TTC549 (cell line): ENCODE measurements at regions not wholly inside any gene's neighbourhood (a gene's known extent, or its start where the extent isn't known, plus 50 kb on each side); places are given as distances from the start of the nearest gene placed in this dataset.
"Not testable (repeated sequence)": the region's sequence is repeated elsewhere in the genome, so short reads cannot be mapped to it uniquely, and the experiment has no call there.

Experiments
- FAIRE-seq: peaks from 2 replicates; lab custom pipeline; 2012; peaks lifted over from hg19 to GRCh38; lab: Jason Lieb, UNC

DNA sequence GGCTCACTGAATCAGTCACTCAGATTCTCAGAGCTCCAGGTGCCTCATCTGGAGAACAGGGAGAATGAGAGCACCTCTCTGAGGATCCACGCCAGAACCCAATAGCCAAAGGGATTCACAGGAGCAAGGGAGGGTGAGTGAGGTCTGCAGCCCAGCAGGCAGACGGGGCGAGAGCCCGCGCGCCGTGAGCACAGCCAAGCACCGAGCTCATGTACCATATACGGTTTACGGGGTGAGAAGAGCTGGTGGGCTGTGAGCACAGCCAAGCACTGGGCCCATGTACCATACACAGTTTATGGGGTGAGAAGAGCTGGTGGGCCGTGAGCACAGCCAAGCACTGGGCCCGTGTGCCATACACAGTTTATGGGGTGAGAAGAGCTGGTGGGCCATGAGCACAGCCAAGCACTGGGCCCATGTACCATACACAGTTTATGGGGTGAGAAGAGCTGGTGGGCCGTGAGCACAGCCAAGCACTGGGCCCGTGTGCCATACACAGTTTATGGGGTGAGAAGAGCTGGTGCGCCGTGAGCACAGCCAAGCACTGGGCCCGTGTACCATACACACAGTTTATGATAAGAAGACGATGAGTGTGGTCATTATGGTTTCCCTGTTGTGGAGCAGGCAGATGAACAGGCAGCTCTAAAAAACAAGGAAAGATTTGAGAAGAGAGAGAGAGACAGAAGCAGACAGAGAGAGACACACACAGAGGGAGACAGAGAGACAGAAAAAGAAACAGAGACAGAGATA is 125.7 kb upstream of the ANO1 start:
- not testable (repeated sequence) for FAIRE-seq

DNA sequence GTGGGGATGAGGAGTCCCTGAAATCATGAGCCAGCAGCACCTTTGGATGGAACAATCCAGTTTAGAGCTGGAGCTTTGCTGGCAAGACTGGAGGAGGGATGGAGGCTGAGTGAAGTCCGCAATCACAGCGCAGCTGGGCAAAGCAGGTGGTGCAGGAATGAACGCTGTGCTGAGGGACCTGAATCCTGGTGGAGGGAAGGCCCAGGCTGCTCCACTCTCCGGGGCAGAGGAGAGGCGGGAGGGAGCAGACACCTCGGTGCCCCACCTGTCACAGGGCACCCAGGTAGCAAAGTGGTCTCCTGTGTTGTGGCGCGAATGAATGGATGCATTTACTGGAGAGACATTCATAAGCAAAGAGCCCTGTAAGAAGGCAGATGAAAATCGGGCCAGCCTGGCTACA is 124.8 kb upstream of the ANO1 start:
- FAIRE-seq: no peak

DNA sequence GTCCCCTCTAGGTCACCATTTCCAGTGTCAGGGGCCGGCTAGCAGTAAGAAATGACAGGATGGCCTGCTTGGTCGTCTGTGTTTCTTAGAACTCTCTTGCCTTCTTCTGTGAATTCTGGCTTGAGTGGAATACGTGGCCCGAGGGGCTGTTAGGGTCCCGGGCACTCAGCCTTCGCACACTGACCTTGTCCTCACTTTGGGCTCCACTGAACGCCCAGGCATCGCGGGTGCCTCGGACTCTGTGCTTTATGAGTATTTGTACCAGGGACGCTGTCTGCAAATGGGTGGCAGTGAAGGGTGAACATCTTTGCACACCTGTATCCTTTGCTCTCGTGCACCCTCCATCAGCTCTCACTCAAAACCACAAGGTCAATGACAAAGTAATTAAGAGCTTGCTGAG is 123.4 kb upstream of the ANO1 start:
- FAIRE-seq: no peak

DNA sequence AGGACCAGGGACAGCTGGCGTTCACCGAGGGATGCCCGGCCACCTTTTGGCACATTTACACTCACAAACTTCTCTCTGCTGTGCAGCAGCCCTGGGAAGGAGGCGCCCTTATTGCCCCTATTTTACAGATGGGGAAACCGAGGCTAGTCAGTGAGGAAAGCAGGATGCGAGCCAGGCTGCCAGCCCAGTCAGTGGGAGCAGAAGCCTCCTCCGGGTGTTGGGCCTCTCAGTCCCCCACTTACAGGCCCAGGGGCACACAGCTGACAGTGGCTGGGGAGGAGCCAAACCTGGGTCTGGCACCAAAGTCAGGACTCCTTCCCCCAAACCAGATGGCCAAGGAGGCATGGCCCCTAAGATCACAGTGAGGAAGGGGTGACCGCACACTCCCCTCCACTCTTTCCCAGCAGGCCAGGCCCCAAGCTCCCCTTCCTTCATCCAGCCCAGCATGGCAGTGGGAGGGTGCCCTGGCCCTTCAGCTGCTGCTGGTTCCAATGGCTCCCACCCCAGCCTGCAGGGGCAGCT is 121.4 kb upstream of the ANO1 start:
- no peak for FAIRE-seq

DNA sequence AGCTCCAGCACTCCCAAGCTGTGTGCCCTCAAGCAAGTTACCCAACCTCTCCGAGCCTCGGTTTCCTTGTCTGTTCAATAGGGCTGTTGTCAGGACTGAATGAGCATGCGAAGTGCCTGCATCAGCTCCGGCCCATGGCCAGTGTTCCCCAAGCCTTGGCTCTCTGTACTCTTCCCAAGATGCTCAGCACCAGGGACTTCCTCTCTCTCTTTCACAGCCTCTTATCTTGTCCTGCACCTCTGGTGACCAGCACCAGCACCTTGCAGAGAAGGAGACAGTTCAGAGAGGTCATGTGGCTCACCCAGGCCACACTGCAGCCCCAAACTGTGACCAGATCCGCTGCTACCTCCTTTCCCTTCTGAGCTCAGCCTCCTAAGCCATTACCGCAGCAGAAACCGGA is 120.3 kb upstream of the ANO1 start:
- FAIRE-seq: no peak

DNA sequence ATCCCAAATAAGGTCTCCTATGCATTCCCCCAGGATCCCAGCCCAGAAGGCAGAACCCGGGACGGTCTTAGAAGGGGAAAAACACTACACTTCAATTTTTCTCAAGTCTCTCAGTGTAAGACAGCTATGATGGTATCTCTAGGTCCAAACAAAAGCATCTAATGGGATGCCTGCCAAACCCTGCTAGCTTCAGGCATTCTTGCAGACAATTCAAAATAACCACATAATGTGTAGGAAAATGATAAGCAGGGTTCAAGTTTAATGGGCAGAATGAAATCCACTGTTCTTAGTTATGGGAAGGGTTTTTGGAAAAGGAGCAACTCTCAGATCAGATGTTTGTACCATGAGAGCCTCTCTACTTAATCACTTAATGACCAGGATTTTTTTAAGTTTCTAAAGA is 119.8 kb upstream of the ANO1 start:
- no peak for FAIRE-seq

DNA sequence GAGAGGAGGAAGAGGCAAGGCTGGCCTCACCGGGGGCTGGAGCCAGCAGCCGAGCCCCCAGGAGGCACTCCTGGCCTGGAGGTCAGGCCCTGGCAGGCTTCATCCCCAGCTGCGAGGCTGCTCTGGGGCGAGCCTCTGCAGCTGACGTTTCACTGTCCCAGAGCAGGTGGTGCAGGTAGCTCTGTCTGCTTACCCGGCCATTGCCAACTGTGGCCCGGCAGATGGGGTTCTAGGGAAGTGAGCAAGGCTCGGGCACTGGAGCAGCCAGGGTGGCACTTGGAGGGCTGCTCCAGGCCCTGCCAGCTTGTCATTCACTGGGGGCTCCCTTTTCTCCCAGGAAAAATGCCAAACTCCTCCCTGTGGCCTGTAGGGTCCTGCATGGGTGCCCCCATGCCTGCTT is 118.7 kb upstream of the ANO1 start:
- no peak for FAIRE-seq

DNA sequence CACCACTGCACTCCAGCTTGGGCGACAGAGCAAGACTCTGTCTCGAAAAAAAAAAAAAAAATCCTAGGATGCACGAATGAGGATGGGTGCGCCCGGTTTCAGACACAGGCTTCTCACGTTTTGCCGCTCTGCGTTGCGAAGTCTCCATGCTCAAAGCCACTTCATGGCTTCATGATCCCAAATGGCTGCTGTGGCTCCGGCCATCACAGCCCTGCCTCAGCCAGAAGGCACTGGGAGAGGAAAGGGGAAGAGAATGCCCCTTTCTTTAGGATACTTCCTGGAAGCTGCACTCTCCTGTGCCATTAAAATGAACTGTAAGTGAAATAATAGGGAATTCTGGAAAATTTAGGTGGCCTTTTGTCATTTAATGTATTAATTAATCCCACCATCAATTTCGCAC is 116.4 kb upstream of the ANO1 start:
- FAIRE-seq: no peak

DNA sequence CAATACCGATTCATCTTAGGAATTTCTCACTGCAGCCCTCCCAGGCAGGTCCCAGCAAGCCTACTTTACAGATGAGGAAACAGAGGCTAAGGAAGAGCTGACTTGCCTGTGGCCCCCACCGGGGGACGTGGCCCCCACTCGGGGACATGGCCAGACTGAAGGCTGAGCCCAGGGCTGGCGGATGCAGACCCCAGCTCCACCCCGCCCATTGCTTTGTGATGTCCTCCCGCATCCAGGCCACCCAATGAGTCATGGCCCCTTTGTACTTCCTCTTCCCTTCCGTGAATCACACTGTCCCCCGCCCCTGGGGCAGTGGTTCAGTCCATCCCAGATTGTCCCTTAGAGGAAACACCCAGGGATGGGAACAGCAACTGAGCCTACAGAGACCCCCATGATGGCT is 116.0 kb upstream of the ANO1 start:
- FAIRE-seq: no peak

DNA sequence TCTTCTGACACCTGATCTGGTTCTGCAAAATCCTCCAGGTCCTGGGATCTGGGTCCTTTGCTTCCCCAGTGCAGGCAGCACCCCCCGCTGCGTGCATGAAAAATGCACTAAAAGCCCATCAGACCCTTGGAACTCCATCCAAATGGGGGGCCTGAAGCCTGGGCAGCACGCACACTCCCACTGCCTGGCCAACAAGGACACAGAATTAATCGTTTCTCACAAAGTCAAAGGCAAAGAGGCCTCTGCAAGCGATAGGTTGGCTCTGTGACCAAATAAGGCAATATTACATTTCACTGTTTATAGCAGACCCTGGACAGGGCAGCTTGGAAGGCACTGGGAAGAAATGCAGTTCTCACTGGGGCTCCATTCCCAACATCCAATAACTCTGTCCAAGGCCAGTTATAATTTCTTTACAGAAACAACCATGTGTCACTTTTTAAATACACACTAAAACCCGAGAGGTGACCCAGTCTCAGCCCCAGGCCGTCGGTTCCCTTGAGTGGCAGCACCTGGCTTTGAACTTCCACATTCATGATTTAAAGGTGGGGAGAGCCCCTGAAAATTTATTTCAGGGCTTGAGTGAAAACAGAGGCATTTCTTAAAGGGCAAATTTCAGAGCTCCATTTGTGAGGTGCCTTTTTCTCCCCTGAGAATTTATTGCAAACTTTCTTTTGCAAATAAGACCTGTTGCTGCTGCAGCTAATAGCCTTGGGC is 114.4 kb upstream of the ANO1 start:
- no peak for FAIRE-seq

DNA sequence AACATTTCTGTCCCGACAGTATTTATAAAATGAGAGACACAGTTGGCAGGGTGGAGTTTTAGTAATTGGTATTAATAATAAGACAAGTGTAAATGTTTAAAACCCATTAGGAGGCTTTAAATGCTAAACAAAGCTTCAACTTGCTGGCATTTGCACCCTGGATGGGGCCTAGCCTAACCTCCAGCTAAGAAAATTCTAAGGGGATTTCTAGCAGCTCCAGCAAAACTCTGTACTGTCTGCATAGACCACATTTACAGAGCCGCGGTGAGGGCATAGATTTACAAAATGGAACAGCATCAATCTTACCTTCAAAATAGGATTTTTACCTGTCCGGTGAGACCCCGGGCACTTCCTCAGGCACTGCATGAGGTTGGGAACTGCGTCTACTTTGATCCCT is 113.9 kb upstream of the ANO1 start:
- FAIRE-seq: no peak

DNA sequence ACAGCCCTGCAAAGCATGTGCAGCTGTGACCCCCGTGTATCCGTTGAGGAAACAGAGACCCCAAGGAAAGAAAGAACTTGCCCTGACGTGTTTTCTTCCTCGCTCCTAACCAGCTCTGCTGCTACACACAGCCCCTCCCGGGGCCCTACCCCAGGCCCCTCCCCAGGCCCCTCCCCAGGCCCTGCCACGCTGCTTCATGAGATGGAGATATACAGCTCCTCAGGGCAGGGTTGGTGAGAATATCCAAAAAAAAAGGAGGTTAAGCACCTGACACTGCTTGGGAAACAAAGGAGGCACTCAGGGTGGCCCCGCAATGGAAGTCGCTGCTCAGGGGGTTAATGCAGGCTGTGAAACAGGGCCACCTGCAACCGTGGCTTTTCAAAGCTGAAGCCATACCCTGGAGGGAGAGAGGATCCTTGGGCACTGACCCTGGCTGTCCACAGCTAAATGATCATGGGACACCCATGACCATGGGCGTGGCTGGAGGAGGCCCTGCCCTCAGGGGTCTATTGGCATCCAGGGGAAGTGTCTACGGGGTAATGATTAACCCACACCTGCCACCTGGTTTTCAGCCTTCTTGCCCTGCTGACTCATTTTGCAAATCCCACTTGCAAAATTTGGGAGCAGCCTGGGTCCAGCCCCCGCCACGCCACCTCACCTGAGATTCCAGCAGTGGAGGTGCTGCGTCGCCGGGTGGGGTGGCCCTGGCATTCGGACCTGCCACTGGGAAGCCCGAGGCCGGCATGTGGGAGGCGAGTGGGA is 112.1 kb upstream of the ANO1 start:
- no peak for FAIRE-seq

DNA sequence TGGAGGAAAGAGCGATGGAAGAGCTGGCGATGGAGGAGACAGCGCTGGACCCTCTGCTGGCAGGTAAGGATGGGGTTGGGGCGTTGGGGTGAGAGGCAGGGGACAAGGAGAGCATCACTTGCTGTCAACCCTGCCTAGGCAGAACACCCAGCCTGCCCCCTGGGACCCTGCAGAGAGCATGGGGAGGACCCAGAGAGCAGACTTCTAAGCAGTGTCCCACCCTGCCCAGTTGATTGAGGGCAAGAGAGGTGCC is 111.6 kb upstream of the ANO1 start:
- no peak for FAIRE-seq

DNA sequence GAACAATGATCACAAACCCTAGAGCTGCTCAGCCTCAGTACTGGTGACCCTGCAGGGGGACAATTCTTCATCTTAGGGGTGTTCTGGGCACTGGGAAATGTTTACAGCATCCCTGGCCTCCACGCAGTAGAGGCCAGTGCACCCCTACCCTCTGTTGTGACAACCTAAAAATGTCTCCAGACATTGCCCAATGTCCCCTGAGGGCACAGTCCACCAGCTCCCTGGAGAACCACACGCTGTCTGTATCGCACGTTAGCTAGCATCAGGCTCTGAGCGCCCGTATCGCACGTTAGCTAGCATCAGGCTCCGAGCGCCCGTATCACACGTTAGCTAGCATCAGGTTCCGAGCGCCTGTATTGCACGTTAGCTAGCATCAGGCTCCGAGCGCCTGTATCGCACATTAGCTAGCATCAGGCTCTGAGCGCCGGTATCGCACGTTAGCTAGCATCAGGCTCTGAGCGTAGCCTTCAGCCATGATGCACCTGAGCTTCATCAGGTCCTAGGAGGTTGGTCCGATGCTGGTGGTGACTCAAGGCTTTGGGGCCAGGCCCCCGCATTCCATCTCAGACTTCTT is 111.1 kb upstream of the ANO1 start:
- no peak for FAIRE-seq

DNA sequence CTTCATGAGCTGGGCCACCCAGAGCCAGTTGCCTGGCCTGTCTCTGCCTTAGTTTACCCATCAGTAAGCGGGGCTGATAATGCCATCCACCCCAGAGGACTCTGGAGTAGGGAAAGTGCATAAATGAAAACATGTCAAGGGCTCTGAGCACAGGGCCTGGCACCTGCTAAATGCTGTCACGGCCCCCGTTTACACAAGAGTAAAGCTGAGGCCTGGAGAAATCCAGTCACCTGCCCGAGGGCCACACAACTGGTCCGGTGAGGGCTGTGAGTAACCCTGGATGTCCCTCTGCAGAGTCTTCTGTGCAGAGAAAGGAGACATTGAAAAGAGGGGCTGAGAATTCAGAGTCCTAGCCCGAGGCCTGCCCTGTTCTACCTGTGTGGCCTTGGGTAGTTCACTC is 110.6 kb upstream of the ANO1 start:
- FAIRE-seq: no peak

DNA sequence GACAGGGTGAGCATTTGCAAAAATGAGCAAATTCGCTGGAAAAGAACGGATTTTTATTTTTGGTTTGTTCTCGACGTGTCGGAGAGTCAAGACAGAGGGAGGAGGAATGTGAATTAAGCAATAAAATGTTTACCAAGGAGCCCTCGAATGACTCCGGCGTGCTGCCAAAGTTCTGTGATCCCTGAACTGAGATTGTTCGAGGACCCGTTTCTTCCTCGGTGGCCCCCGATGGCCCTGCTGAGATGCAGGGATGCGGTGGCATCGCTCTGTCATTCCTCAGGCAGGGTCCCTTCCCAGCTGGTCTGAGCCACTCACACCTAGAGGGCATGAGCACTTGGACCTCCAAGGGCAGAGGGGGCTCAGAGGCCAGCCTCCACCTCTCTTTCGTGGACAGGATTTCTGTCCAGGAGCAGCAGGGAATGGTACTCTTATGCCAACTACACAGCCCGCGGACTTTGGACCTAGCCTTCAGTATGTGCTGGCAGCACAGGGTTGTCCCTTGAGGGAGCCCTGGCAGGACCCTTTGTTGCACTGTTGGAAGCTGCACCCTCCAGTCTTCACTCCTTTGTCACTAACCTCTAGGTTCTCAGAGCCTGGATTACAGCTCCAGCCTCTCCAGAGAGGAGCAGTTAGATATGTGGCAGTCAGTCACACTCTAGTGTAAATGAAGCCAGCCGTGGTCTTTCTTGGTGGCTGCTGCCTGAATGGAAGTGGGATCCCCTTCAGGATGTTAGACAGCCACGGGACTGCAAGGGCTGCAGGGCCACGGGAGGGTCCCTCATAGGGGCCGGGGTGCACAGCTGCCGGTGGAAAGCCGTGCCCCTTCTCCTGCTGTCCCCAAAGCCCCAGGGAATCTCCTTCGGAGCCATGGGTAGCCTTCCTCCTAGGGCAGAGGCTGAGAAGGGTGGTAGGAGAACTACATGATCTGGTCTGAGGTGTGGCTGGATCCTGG is 109.4 kb upstream of the ANO1 start:
- FAIRE-seq: no peak

DNA sequence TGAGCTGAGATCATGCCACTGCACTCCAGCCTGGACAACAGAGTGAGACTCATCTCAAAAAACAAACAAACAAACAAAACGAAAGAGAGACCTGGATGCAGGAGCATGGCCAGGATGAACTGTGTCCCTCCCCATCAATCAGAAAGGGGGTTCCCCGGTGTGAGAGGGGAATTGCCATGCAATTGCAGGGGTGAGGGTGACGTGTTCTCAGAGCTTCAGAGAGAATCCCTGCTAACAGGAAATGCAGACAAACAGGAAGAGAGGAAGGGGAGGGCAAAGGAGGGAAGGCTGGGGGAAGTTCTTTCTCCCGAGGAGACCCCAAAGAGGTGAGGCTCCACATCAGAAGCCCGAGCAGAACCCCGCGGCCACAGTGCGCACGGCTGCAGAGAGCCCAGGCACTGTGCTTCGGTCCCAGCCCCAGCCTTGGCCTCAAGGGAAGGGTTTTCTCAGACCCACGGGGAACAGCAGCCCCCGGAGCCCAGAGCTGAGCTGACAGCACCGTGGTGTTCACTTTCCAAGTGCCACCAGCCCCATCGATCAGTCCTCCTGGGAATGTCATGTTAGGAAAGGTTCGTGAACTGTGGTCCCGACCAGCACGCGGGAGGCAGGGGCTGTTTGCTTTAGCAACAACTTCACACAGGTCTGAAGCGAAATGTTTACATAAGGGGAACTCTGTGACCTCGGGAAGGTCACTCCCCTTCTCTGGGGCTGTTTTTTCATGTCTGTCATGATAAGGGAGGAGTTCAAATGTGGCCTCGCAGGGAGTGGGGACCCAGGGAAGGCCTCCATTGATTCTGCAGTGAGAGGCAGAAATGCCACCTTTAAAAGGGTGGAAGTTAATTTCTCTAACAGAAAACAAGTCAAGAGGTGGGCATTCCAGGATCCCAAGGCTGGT is 108.0 kb upstream of the ANO1 start:
- FAIRE-seq: no peak

DNA sequence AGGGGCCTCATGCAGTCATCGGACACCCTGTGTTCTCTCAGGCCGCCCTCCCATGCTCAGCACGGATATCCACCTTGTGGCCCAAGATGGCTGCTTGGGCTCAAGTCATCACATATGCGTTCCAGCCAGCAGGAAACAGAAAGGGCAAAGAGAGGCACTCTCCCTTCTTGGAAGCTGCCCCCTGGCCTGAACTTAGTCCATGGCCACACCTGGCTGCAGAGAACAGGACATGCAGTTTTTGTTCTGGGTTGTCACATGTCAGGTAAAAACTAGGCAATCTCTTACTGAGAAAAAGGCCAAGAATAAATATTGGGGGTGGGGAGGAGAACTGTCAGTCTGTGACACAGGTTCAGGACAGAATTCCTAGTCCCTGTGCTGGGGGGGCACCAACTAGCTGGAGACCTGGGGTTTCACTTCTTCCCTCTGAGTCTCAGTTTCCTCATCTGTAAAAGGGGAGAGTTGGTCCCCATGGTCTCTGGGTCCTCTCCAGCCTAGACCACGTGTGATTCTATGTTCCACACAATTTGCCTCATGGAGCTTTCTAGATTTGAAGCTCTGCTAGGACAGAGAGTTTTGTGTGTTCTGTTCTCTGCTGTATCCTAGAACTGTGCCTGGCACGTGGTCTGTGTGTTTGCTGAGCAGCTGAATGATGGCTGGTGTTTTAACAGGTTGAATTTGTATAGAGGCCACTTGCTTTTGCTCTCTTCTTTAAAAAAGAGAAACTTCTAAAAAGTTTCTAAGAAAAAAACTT is 107.2 kb upstream of the ANO1 start:
- no peak for FAIRE-seq

DNA sequence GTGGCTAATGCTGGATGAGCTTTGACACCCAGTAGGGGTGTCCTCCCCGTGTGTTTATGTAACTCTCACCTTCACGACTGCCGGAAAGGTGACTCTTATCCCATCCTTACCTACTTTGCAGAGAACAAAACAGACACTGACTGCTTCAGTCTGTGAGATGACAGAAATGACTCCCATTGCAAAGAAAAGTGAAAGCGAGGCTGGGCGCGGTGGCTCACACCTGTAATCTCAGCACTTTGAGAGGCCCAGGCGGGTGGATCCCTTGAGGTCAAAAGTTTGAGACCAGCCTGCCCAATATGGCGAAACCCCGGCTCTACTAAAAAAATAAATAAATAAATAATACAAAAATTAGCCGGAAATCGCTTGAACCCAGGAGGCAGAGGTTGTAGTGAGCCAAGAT is 106.4 kb upstream of the ANO1 start:
- no peak for FAIRE-seq

DNA sequence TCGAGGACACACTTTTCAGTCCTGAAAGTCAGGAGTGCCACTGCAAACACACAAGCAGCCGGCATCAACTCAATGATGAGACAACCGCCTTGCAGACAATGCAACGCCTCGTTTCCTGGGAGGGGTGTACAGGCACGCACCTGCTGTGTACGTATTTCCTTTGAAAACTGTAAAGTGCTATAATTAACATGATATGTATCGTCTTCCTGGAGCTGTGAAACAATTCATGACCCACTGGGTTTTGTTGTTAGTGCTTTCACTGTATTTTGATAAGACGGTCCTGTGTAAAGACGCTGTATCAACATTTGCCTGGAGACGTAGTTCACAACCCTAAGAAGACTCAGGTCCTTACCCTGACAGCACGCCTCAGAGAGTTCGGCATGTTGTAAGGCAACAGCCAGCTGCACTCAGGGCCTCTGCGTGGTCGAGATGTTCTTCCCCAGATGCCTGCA is 105.7 kb upstream of the ANO1 start:
- FAIRE-seq: no peak
